ENCODE measurements at regions not wholly inside any gene's neighbourhood (a gene's known extent, or its start where the extent isn't known, plus 50 kb on each side); places are given as distances from the start of the nearest gene placed in this dataset.

DNA sequence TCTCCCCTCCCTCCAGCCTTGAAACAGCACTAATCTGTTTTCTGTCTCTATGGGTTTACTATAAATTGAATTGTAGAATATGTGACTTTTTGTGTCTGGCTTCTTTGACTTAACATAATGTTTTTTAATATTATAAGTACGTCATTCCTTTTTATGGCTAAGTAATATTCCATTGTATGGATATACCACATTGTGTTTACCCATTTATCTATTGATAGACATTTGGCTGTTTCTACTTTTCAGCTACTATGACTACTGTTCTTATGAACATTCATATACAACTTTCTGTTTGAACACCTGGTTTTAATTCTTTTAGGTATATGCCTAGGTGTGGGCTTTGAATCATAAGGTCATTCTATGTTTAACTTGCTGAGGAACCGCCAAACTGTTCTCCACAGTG is 961.9 kb downstream of the CDH8 start:
- Histone ChIP-seq H3K9ac (ENCODE audit: low read length) (no peak overlapping the region), H3K27ac (ENCODE audit: low read length) (no peak overlapping the region), H3K79me2 (replicated peaks; ENCODE audit: insufficient read depth, low read length) (no peaks in the 10 kb centered on the region), H3F3A (ENCODE audit: insufficient read depth, low read length, poor library complexity, severe bottlenecking) (no peaks in the 10 kb centered on the region), H4K20me1 (ENCODE audit: insufficient read depth) (no peaks in the 10 kb centered on the region), H2AFZ (ENCODE audit: low read depth, low read length) (no peak overlapping the region), H3K27me3 (ENCODE audit: insufficient read depth, low read depth, low read length) (no peaks in the 10 kb centered on the region), H3K9me2 (ENCODE audit: insufficient read depth, low read length) (no peaks in the 10 kb centered on the region), H3K4me2 (ENCODE audit: low read length) (no peak overlapping the region), H3K9me3 (ENCODE audit: low read length) (peaks cover 8% of the 10 kb centered on the region), H3K36me3 (ENCODE audit: insufficient read depth, low read length) (no peaks in the 10 kb centered on the region), H3K4me3 (ENCODE audit: low read length) (no peak overlapping the region)
- TF ChIP-seq, protein P1, sequence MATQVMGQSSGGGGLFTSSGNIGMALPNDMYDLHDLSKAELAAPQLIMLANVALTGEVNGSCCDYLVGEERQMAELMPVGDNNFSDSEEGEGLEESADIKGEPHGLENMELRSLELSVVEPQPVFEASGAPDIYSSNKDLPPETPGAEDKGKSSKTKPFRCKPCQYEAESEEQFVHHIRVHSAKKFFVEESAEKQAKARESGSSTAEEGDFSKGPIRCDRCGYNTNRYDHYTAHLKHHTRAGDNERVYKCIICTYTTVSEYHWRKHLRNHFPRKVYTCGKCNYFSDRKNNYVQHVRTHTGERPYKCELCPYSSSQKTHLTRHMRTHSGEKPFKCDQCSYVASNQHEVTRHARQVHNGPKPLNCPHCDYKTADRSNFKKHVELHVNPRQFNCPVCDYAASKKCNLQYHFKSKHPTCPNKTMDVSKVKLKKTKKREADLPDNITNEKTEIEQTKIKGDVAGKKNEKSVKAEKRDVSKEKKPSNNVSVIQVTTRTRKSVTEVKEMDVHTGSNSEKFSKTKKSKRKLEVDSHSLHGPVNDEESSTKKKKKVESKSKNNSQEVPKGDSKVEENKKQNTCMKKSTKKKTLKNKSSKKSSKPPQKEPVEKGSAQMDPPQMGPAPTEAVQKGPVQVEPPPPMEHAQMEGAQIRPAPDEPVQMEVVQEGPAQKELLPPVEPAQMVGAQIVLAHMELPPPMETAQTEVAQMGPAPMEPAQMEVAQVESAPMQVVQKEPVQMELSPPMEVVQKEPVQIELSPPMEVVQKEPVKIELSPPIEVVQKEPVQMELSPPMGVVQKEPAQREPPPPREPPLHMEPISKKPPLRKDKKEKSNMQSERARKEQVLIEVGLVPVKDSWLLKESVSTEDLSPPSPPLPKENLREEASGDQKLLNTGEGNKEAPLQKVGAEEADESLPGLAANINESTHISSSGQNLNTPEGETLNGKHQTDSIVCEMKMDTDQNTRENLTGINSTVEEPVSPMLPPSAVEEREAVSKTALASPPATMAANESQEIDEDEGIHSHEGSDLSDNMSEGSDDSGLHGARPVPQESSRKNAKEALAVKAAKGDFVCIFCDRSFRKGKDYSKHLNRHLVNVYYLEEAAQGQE (IDR thresholded peaks at IDR 0.05; ENCODE audit: borderline replicate concordance): no peak
- TF ChIP-seq, protein P2, sequence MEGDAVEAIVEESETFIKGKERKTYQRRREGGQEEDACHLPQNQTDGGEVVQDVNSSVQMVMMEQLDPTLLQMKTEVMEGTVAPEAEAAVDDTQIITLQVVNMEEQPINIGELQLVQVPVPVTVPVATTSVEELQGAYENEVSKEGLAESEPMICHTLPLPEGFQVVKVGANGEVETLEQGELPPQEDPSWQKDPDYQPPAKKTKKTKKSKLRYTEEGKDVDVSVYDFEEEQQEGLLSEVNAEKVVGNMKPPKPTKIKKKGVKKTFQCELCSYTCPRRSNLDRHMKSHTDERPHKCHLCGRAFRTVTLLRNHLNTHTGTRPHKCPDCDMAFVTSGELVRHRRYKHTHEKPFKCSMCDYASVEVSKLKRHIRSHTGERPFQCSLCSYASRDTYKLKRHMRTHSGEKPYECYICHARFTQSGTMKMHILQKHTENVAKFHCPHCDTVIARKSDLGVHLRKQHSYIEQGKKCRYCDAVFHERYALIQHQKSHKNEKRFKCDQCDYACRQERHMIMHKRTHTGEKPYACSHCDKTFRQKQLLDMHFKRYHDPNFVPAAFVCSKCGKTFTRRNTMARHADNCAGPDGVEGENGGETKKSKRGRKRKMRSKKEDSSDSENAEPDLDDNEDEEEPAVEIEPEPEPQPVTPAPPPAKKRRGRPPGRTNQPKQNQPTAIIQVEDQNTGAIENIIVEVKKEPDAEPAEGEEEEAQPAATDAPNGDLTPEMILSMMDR (IDR thresholded peaks at IDR 0.05; ENCODE audit: poor library complexity, severe bottlenecking): no peak
- TF ChIP-seq SMC3 (conservative IDR thresholded peaks at IDR 0.05; ENCODE audit: poor library complexity) (no peak), RAD21 (conservative IDR thresholded peaks at IDR 0.05) (no peak), POLR2AphosphoS5 (IDR thresholded peaks at IDR 0.05) (no peak), TAF1 (IDR thresholded peaks at IDR 0.05; ENCODE audit: low read depth) (no peak), EZH2 (IDR thresholded peaks at IDR 0.05; ENCODE audit: borderline replicate concordance, insufficient read depth, low read length, poor library complexity, severe bottlenecking) (no peak), EP300 (conservative IDR thresholded peaks at IDR 0.05; ENCODE audit: poor library complexity, severe bottlenecking) (no peak), MXI1 (conservative IDR thresholded peaks at IDR 0.05; ENCODE audit: poor library complexity, severe bottlenecking) (no peak)

DNA sequence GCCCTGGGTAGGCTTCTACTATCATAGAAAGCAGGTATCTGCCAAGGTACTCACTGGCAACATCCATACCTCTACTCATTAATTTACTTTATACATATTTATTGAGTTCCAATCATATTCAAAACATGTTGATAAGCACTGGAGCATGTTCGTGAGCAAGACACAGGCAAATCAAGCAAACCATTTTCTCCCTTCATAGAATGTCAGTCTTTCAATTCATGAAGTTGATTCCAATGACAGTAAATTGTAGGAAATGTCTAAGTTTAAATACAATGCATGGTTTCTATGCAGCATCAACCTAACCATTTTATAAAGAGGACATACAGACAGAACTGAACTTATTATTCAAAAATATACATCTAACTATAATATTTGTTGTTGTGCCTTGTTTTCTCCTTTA is 978.6 kb downstream of the CDH8 start:
- no peaks in the 10 kb centered on the region for H3F3A ChIP-seq (ENCODE audit: insufficient read depth, low read length, poor library complexity, severe bottlenecking)
- H3K9me3 ChIP-seq (ENCODE audit: low read length): no peaks in the 10 kb centered on the region
- H3K4me2 ChIP-seq (ENCODE audit: low read length): no peak overlapping the region
- H3K79me2 ChIP-seq (replicated peaks; ENCODE audit: insufficient read depth, low read length): no peaks in the 10 kb centered on the region
- TF ChIP-seq POLR2AphosphoS5 (IDR thresholded peaks at IDR 0.05): peak; percentile 51
- no peak for TF ChIP-seq SMC3 (conservative IDR thresholded peaks at IDR 0.05; ENCODE audit: poor library complexity)
- TF ChIP-seq EP300 (conservative IDR thresholded peaks at IDR 0.05; ENCODE audit: poor library complexity, severe bottlenecking): peak; percentile 90
- no peaks in the 10 kb centered on the region for H4K20me1 ChIP-seq (ENCODE audit: insufficient read depth)
- no peaks in the 10 kb centered on the region for H3K27me3 ChIP-seq (ENCODE audit: insufficient read depth, low read depth, low read length)
- H3K9me2 ChIP-seq (ENCODE audit: insufficient read depth, low read length): no peaks in the 10 kb centered on the region
- H3K9ac ChIP-seq (ENCODE audit: low read length): no peak overlapping the region
- H3K27ac ChIP-seq (ENCODE audit: low read length): no peak overlapping the region
- no peaks in the 10 kb centered on the region for H3K36me3 ChIP-seq (ENCODE audit: insufficient read depth, low read length)
- no peak overlapping the region for H3K4me3 ChIP-seq (ENCODE audit: low read length)
- H2AFZ ChIP-seq (ENCODE audit: low read depth, low read length): no peak overlapping the region

DNA sequence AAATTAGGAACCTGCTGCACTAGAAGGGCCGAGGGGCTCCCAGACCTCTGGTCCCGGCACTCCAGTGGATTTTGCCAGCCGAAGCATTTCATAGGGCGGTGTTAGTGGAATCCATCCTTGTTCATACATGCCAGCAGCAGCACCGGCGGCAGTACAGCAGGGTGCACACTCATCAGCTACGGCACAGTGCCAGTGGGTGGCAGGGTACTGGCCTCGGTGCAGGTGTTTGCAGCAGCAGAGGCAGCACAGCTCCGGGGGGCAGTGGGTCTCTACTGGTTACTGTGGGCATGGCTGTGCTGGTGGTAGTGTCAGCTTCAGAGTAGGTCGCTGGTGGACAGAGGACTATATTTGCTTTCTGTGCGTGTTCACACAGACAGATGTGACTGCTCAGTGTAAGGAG is 985.7 kb downstream of the CDH8 start:
- Histone ChIP-seq H3K36me3 (ENCODE audit: insufficient read depth, low read length) (no peaks in the 10 kb centered on the region), H3K9me3 (ENCODE audit: low read length) (no peaks in the 10 kb centered on the region), H4K20me1 (ENCODE audit: insufficient read depth) (no peaks in the 10 kb centered on the region), H2AFZ (ENCODE audit: low read depth, low read length) (no peak overlapping the region), H3K27me3 (ENCODE audit: insufficient read depth, low read depth, low read length) (no peaks in the 10 kb centered on the region), H3K4me2 (ENCODE audit: low read length) (no peak overlapping the region), H3K9me2 (ENCODE audit: insufficient read depth, low read length) (no peaks in the 10 kb centered on the region), H3K9ac (ENCODE audit: low read length) (no peak overlapping the region), H3K4me3 (ENCODE audit: low read length) (no peak overlapping the region), H3F3A (ENCODE audit: insufficient read depth, low read length, poor library complexity, severe bottlenecking) (no peaks in the 10 kb centered on the region), H3K79me2 (replicated peaks; ENCODE audit: insufficient read depth, low read length) (no peaks in the 10 kb centered on the region), H3K27ac (ENCODE audit: low read length) (no peak overlapping the region)
- TF ChIP-seq, protein P1 (IDR thresholded peaks at IDR 0.05; ENCODE audit: borderline replicate concordance): no peak
- TF ChIP-seq TAF1 (IDR thresholded peaks at IDR 0.05; ENCODE audit: low read depth) (no peak), RAD21 (conservative IDR thresholded peaks at IDR 0.05) (no peak), MXI1 (conservative IDR thresholded peaks at IDR 0.05; ENCODE audit: poor library complexity, severe bottlenecking) (no peak), SMC3 (conservative IDR thresholded peaks at IDR 0.05; ENCODE audit: poor library complexity) (no peak), POLR2AphosphoS5 (IDR thresholded peaks at IDR 0.05) (no peak), EP300 (conservative IDR thresholded peaks at IDR 0.05; ENCODE audit: poor library complexity, severe bottlenecking) (no peak), EZH2 (IDR thresholded peaks at IDR 0.05; ENCODE audit: borderline replicate concordance, insufficient read depth, low read length, poor library complexity, severe bottlenecking) (no peak)
- TF ChIP-seq, protein P2 (IDR thresholded peaks at IDR 0.05; ENCODE audit: poor library complexity, severe bottlenecking): no peak

Measured in neural cell (in vitro differentiated cells).